AG04449 (cell line): ENCODE measurements at regions not wholly inside any gene's neighbourhood (a gene's known extent, or its start where the extent isn't known, plus 50 kb on each side); places are given as distances from the start of the nearest gene placed in this dataset.

Experiments
- CTCF ChIA-PET: fragments of 350-600 bp; formaldehyde crosslinking; extraction: SDS; loops from one replicate; lab custom pipeline; 2021; ENCODE audit warnings: antibody characterized with exemption; lab: Yijun Ruan, JAX
- POLR2A ChIA-PET: fragments of 400-600, 350-600 bp; formaldehyde crosslinking; extraction: SDS; loops from one replicate; lab custom pipeline; 2020; ENCODE audit warnings: antibody characterized with exemption, inconsistent platforms; lab: Yijun Ruan, JAX
- DNase-seq: peaks from one replicate; pipeline ENCODE4 v3.0.0-alpha.2; 2010; ENCODE audit warnings: low read depth, low spot score
- H3K4me3 ChIP-seq: 2 replicates; pipeline ENCODE4 v1.5.1; 2011; ENCODE audit warnings: low read depth, mild to moderate bottlenecking, control low read depth, low read length
- TF ChIP-seq, protein P1 (sequence below): IDR thresholded peaks from one replicate; pipeline ENCODE4 v1.5.1; 2011; ENCODE audit warnings: mild to moderate bottlenecking, moderate library complexity, low read length, control low read depth, inconsistent platforms; ENCODE audit not compliant: insufficient read depth; ENCODE audit errors: missing control alignments

DNA sequence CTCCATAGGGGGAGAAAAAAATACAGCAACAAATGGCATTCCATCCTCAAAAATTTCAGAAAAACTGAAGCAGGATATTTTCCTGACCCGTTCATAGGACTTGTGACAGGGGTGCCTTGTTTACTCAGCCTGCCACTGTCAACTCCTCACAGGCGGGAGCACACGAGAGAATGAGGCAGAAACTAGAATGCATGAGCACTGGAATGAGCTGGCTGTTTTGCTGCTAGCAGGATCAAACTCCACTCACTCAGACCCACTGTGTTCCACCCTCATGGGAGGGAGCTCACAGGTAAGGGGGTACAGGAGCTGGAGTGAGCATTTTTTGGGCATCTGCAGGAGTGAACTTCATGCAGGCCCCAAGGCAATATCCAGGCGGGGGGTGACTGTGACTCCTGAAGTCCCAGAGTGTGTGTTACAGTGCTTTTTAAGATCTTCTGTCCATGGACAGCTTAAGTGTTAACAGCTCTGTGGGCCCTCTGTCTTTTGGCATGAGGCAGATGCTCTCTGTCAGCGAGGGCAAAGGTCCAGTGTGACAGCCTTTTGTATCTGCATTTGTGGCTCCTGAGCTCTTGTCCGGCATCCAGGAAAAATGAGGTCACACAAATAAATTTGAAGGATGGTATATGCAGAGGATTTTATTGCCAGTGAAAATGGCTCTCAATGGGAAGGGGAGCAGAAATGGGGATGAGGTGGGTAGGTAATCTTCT lies 905.7 kb upstream of the TENM4 start:
- H3K4me3 ChIP-seq: no peak overlapping the region
- no peak for DNase-seq
- ChIA-PET CTCF (no interaction called here), POLR2A (no interaction called here)
- TF ChIP-seq, protein P1, sequence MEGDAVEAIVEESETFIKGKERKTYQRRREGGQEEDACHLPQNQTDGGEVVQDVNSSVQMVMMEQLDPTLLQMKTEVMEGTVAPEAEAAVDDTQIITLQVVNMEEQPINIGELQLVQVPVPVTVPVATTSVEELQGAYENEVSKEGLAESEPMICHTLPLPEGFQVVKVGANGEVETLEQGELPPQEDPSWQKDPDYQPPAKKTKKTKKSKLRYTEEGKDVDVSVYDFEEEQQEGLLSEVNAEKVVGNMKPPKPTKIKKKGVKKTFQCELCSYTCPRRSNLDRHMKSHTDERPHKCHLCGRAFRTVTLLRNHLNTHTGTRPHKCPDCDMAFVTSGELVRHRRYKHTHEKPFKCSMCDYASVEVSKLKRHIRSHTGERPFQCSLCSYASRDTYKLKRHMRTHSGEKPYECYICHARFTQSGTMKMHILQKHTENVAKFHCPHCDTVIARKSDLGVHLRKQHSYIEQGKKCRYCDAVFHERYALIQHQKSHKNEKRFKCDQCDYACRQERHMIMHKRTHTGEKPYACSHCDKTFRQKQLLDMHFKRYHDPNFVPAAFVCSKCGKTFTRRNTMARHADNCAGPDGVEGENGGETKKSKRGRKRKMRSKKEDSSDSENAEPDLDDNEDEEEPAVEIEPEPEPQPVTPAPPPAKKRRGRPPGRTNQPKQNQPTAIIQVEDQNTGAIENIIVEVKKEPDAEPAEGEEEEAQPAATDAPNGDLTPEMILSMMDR: no peak

- H3K4me3 ChIP-seq: no peak overlapping the region
- TF ChIP-seq, protein P1: no peak
- ChIA-PET POLR2A (no interaction called here), CTCF (no interaction called here)
- DNase-seq: no peak
These were observed 902.6 kb upstream of the TENM4 start for GRCh38 chr11:80343436-80343835.

DNA sequence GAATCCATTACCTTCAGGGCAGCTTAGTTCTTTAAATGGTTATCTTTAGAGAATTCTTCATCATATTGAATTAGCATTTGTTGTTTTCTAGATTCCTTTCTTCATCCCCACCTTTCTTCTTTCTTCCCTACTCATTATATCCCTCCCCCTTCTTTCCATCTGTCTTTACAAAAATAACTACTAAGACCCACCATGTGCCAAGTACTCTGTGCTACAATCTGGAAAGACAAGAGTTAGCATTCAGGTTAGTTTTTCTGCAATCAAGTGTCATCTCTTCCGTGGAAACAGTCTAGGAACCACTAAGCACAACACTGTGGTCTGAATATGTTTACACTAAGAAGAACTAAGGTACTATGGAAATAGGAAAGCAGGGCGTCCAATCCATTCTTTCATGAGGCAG lies 897.4 kb upstream of the TENM4 start:
- TF ChIP-seq, protein P1: no peak
- CTCF ChIA-PET: no interaction called here
- no peak overlapping the region for H3K4me3 ChIP-seq
- POLR2A ChIA-PET: no interaction called here
- no peak for DNase-seq

GRCh38 chr11:80331694-80332093 lies 890.9 kb upstream of the TENM4 start:
- H3K4me3 ChIP-seq: no peak overlapping the region
- TF ChIP-seq, protein P1: no peak
- ChIA-PET POLR2A (no interaction called here), CTCF (no interaction called here)
- DNase-seq: no peak

GRCh38 chr11:80330264-80330663 lies 889.4 kb upstream of the TENM4 start:
- POLR2A ChIA-PET: no interaction called here
- CTCF ChIA-PET: no interaction called here
- no peak for DNase-seq
- no peak overlapping the region for H3K4me3 ChIP-seq
- TF ChIP-seq, protein P1: no peak

DNA sequence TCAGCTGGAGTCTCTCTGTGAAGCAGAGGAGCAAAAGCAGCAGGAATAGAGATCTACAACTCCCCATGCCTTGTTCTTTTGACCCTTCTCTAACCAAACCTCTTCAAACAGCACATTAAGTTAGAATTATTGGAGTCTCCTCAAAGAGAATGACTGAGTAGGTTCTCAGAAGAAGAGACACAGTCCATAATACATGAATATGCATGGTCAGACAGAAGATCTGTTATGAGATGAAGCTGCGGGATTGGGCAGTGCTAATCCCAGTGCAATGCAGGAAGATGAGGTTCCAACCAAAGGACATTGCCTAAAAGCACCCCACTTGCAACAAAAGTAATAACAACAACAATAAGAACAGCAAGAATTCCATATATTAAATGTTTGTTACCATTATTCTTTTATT lies 887.9 kb upstream of the TENM4 start:
- no peak for DNase-seq
- CTCF ChIA-PET: no interaction called here
- H3K4me3 ChIP-seq: no peak overlapping the region
- TF ChIP-seq, protein P1: no peak
- POLR2A ChIA-PET: no interaction called here
